Lower leg skin (tissue), 3 donors: ENCODE measurements at regions not wholly inside any gene's neighbourhood (a gene's known extent, or its start where the extent isn't known, plus 50 kb on each side); places are given as distances from the start of the nearest gene placed in this dataset.

Source experiments
- CTCF ChIP-seq, 3 donors: fragments of 450-650 bp; IDR thresholded peaks; one replicate each; pipeline ENCODE4 v1.5.1; 2016; ENCODE audit warnings: antibody characterized with exemption in 3 of 3, mild to moderate bottlenecking in 3 of 3, moderate library complexity in 2 of 3
- POLR2A ChIP-seq, 2 donors: fragments of 450-650 bp; IDR thresholded peaks; one replicate each; pipeline ENCODE4 v1.6.1; 2016 to 2017; ENCODE audit warnings: antibody characterized with exemption in 2 of 2, mild to moderate bottlenecking in 1 of 2, moderate library complexity in 1 of 2

- TF ChIP-seq CTCF (IDR thresholded peaks at IDR 0.05) (no peak), POLR2A (IDR thresholded peaks at IDR 0.05) (no peak)
Measured at GRCh38 chr6:126123226-126123625, 136.9 kb downstream of the TRMT11 start.
